Stimulated activated CD8-positive, alpha-beta memory T cell treated with anti-CD3 and anti-CD28 coated beads, Interleukin-7, amount 100 ng/mL, for 48 hours (primary cell): ENCODE measurements at regions not wholly inside any gene's neighbourhood (a gene's known extent, or its start where the extent isn't known, plus 50 kb on each side); places are given as distances from the start of the nearest gene placed in this dataset.
"Not testable (repeated sequence)": the region's sequence is repeated elsewhere in the genome, so short reads cannot be mapped to it uniquely, and the experiment has no call there.

Source experiments
- DNase-seq, 2 donors: peaks; one replicate each; pipeline ENCODE4 v3.0.0-alpha.2; 2020; ENCODE audit warnings: low read depth in 1 of 2; ENCODE audit errors: extremely low read depth in 1 of 2

DNA sequence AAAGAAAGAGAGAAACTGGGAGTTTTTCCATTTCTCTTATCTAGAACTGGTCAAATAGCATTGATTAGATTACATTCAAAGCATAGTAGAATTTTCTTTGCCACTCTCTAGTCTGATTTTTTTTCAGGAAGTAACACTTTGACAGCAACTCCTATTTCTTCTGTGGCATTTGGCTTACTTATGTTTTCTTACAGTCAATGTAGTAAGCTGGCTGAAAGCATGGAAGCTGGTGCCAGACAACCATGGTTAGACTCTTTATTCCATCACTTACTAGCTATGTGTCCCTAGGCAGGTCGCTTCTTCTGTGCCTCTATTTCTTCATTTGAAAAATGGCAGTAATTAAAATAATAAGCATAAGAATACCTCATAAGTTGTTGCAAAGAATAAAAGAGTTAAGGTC, 54.2 kb upstream of the OPRM1 start:
- DNase-seq: no peak

DNA sequence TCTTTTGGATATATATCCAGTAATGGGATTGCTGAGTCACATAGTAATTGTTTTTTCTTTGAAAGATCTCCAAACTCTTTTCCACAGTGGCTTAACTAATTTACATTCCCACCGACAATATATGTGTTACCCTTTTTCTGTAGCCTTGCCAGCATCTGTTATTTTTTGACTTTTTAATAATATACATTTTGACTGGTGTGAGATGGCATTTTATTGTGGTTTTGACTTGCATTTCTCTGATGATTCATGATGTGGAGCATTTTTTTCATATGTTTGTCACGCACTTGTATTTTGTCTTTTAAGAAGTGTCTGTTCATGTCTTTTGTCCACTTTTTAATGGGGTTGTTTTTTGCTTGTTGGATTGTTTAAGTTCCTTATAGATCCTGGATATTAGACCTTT, 58.9 kb upstream of the OPRM1 start:
- DNase-seq: no peak

DNA sequence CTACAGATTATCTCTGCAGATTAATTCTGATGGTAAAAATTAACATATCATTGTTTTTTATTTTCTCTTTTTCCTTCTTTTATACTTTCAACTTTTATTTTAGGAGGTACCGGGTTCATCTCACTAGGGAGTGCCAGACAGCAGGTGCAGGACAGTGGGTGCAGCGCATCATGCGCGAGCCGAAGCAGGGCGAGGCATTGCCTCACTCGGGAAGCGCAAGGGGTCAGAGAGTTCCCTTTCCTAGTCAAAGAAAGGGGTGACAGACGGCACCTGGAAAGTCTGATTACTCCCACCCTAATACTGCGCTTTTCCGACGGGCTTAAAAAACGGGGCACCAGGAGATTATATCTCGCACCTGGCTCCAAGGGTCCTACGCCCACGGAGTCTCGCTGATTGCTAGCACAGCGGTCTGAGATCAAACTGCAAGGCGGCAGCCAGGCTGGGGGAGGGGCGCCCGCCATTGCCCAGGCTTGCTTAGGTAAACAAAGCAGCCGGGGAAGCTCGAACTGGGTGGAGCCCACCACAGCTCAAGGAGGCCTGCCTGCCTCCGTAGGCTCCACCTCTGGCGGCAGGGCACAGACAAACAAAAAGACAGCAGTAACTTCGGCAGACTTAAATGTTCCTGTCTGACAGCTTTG, 60.0 kb upstream of the OPRM1 start:
- DNase-seq: not testable (repeated sequence)

DNA sequence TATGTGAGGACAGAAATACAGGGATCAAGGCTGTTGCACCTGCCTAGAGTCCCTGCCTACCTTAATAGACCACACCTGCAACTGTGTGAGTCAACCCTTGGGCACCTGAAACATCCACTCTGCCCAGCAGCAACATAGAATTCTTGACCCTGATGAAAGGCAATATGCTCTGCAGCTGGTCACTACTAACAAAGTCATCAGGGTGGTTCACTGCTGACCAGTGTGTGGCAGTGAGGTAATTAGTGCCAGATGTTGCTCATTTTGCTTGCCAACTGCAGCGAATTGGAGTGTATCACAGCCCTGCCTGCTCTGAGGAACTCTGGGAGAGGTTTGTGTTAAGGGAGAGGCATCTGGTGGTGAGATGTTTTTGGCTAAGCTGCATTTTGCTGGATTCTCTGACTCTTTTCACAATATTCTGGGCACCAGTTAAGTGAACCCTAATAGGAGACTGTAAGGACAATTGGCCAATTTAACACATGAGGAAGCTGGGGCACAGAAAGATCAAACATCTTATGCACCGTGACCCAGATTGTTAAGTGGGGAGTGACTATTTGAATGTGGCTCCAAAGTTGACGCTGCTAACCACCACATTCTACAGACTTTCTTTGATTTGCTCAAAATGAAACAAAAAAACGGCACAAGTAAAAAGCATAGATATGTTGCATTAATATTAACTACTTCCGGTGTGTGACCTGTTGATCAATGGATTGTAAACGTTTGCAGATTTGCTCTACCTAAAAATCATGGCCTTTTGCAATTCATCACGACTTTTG, 61.9 kb upstream of the OPRM1 start:
- DNase-seq: no peak

DNA sequence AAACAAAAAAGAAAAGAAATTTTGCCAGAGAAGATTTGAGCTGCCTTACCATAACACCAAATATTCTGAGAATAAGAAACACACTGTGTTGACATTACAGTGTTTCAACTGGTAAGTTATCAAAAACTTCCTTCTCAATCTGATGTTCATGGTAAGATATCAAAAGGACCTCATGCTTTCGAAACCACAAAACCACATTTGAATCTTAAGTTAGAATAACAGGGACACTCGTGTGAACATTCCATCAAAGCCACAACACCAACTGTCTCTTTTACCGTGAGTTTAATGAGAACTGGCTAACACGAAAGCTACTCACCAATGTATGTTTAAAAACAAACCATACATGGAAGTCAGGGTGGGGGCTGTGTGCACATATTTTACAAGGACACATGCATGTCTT, 73.0 kb upstream of the OPRM1 start:
- no peak for DNase-seq

DNA sequence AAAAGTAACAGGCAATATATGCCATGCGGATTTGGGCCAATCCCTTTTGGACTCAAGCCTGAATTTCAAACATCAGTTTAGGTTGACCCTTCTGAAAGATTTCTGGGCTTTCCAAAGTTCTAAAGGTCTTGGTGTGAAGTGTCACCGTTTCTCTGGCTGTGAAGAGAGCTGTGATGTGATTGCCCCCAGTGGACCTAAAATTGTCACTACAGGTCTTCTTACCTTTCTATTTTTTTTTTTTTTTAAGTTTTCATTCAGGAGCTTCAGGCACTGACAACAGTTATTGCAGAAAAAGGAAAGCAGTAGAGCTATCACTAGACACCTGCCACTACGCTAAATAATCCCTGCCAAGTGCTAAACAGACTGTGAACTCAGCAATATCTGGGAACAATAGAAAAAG, 75.7 kb upstream of the OPRM1 start:
- no peak for DNase-seq

DNA sequence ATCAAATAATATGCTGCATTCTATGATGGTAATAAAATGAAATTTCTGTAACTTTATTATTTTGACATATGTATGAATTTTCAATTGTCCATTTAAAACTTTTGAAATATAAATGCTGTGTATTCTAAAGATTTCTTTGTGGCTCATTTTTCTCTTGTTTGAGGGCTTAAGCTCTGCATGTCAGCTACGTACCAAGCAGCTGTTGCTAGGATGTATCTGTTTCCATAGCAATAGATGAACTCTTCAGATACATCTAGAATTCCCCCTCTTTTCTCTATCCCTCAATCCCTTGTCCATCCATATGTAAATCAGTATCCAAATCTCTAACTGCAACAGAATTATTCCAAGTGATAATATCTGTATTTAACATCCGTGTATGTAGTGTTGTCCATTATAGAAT, 76.5 kb upstream of the OPRM1 start:
- DNase-seq: no peak

DNA sequence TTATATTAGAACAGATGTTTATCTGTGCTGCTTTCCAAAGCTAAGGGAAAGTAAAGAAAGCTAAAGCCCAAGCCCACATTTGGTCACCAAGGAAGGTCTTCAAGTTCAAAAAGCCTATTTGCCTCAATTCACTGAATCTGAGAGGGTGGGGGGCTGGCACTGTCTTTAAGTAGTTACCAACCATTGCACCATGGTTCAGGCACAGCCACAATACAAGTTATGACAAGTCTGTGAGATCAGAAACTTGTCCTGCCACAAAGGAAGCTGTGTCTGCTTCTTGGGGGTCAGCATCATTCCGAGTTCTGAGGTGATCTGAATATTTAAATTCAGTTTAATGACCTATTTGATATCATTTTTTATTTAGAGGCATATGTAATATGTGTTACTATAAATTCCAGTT, 78.3 kb upstream of the OPRM1 start:
- no peak for DNase-seq

DNA sequence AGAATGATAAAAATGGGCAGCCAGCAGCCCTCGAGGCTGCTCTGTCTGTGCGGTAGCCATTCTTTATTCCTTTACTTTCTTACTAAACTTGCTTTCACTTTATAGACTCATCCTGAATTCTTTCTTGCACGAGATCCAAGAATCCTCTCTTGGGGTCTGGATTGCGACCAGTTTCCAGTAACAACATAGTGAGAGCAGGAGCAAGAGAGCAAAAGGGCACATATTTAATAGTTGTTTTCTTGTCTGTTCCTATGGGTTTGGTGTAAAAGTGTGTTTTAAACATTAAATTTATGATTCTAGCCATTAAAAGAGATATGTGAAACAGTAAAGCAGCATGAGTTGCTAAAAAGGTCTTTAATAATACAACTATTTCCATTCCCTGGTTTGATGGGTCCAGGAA, 78.8 kb upstream of the OPRM1 start:
- no peak for DNase-seq

DNA sequence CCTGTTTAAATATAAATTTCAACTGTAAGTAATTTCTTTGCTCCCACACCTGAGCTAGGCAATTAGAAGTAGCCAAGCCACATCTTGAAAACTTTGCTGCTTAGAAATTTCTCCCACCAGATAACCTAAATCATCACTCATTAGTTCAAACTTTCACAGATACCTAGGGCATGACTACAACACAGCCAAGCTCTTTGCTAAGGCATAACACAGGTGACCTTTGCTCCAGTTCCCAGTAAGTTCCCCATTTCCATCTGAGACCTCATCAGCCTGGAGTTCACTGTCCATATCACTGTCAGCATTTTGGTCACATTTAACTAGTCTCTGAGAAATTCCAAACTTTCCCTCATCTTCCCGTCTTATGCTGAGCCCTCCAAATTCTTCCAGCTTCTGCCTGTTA, 79.8 kb upstream of the OPRM1 start:
- DNase-seq: no peak

DNA sequence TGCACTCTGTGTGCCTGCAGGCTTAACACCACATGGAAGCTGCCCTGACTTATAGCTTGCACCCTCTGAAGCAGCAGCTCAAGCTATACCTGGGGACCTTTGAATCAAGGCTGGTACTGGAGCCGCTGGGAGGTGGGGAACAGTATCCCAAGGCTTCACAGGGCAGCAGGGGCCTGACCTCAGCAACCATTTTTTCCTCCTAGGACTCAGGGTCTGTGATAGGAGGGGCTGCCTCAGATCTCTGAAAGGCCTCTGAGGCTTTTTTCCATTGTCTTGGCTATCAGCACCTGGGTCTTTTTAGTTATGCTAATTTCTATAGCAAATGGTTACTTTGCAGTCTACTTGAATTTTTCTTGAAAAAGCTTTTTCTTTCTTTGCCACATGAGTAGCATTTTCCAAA, 80.2 kb upstream of the OPRM1 start:
- DNase-seq: no peak

DNA sequence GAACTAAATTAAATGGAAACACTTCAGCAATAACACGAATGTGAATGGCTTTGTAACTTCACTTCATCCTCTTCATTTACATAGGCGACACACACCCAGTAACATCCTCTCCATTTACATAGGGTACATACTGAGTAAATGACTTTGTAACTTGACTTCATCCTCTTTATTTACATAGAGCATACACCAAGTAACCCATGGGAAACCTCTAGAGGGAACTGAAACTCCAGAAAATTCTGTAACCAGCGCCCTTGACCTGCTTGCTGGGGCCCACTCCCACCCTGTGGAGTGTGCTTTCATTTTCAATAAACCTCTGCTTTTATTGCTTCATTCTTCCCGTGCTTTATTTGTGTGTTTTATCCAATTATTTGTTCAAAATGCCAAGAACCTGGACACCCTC, 81.6 kb upstream of the OPRM1 start:
- DNase-seq: no peak

DNA sequence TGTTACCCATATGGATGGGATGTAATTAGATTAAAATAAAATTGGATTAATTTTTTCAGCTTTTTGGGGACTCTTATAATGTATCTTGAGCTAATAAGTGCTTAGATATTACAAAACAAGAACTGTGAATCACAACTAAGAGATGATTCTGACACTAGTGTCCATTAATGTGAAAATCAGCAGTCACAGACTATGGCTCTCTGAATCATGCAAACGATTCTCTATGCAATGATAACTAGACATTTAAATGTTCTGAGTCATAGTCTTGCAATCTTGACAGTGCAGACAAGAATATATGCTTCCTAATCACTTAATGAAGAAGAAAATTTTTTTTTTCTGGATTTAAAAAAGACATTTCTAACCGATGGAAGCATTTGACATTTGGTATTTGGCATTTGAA, 82.2 kb upstream of the OPRM1 start:
- DNase-seq: no peak

DNA sequence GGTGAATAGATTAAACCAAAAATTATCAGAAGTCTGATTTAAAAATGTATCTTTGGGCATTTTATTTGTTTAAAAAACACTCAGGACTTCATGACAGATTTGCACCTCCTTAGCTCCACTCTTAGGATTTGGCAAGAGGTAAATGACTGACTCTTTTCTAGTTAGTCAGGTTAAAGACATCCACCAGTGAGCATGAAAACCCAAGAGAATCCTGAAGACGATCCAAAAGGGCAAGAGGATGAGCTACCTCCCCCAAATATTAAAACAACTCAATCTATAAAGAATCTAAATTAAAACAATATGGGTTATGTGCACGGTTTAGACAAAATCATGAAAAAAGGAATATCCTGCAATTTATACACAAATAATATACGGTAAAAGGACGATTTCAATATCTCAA, 89.4 kb upstream of the OPRM1 start:
- no peak for DNase-seq

DNA sequence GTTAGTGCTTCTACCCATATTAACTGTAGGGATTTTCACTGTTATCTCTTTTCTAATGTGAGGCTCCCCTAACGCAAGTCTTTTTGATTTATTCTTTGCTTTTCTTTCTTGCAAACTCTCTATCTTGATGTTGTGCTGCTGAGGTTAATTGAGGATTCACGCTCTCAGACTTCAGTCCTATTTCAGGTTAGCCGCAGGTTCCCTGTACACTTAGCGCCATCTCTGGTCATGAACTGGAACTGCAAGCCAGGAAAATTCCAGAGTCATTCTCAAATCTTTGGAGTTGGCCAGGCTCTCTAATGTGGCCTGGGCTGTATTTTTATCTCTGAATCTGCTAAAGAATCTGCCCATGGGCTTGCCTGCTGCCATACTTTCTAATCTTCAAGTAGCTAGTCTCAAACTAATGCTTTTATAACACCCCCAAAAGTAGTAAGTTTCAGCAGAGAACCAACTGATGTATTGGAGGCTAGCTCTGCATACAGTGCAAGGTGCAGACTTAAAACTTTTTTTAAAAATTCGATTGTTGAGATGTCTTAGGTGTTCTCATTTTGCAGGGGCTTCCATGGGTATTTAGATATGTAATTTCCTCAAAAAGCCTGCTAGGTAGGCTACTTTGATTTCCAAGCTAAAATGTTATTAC, 91.1 kb upstream of the OPRM1 start:
- no peak for DNase-seq

DNA sequence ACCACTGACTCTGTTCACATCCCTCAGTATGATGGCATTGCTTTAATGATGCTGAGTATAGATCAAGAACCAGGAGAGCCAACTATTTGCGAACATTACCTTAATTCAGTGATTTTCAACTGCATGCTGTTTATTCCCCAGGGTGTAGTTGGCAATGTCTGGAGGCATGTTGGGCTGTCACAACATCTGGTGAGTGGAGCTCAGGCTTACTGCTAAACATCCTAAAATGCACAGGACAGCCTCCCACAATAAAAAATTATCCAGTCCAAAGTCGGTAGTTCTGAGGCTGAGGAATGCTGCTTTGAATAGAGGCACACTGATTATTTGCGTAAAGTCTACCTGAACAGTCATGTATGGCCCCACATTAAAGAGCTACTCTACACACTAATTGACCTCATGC, 94.8 kb upstream of the OPRM1 start:
- no peak for DNase-seq

DNA sequence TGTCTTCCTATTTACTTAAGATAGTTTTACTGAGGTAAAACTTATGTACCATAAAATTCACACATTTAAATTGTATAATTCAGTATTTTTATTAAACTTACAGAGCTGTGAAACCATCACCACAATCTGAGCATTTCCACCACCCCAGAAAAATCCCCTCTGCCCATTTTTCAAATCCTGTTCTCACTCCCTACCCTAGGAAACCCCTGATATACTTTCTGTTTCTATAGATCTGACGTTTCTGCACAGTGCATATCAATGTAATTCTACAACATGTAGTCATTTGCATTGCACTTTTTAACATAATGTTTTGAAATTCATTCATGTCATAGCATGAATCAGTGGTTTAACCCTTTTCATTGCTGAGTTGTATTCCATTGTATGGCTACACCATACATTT, 96.7 kb upstream of the OPRM1 start:
- DNase-seq: no peak

DNA sequence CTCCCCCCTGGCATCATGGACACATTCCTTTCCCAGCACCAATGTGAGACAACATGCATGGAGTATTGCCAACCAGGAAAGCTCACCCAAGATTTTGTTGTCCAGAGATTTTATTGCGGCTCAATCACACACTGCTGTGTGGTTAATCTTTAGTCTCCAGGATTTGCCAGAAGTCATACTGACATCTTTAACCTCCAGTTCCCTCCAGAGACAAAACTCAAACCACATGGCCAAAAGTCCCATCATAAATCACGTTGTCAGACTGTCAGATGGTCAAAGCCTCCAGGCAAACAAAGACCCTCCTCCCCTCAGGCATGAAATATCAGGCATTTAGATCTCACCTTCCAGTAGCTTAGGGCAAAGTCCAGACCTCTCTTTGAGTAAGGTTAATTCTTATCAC, 97.3 kb upstream of the OPRM1 start:
- no peak for DNase-seq

DNA sequence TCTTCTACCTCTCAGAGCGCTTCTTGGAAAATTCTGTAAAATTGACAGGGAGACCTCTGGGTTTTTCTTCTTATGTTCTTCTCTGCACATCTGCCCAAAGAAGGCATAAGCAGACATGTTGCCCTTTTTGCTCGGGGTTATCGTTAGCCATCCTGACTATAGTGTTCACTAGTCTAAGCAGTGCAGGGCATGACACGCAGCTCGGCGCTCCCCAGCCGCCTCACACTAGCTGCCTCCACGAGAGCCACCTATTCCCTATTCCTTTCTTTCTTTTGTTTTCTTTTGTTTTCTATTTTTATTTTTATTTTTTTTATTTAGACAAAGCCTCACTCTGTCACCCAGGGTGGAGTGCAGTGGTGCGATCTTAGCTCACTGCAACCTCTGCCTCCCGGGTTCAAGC, 100.2 kb upstream of the OPRM1 start:
- no peak for DNase-seq

DNA sequence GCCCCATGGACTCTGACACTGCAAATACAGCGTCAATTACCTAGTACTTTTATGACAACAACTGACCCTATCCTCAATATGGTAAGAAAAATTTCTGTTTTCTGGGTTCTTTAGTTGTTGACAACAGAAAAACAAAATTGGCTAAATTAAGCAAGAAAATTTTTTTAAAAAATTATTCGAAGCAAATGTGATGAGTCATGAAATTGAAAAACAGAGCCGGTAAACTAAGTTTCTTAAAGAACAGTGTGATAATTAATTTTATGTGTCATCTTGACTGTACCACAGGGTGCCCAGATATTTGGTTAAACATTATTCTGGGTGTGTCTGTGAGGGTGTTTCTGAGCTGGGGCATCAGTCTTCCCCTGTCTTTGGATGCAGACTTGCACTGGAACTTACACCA, 107.6 kb upstream of the OPRM1 start:
- DNase-seq: no peak

DNA sequence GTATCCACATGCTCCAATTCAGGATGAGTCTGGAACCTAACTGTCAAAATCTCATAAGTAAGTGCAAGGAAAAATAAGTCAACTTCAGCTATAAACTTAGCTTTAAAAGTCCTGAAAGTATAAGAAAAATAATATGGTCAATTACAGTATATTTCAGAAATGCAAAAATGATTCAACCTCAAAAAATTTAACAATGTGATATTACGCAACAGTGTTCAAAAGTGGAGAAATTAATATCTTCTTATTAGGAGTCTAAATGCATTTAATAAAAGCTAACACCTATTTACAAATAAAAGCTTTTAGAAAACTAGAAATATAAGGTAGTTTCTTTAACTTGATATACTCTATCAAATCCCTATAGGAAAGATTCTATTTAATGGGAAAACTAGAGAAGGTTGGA, 111.2 kb upstream of the OPRM1 start:
- DNase-seq: no peak

DNA sequence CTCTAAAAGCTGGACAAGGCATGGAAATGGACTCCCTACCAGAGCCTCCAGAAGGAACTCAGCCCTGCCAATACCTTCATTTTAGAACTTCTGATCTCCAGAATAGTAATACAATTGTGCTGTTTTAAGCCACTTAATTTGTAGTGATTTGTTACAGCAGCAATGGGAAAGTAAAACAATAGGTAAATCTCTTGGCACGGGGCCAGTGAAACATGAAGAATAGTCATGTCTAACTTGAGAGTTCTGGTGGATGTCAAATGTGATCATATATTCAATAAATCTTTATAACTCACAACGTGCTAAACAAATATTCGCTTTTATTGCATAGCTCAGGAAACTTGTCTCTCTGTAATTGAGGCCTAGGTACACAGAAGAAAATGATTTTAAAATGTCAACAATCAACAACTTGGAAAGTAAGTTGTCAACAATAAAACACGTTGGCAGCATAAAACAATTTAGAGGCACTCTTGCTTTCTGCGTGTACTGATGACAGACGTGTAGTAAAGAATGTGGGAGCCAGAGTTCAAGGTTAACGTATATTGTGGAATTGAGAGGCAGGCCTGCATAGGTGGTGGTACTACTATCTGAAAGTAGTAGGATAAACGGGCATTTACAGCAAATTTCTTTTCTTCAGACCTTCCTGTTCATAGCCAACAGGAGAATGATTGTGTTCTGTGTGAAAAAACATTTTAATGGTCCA, 140.5 kb upstream of the OPRM1 start:
- DNase-seq: no peak
